ENCODE measurements at regions not wholly inside any gene's neighbourhood (a gene's known extent, or its start where the extent isn't known, plus 50 kb on each side); places are given as distances from the start of the nearest gene placed in this dataset.

- no peak overlapping the region for H3K27ac Mint-ChIP-seq
Measured at GRCh38 chr1:25104932-25105561, 127.3 kb downstream of the SYF2 start.

DNA sequence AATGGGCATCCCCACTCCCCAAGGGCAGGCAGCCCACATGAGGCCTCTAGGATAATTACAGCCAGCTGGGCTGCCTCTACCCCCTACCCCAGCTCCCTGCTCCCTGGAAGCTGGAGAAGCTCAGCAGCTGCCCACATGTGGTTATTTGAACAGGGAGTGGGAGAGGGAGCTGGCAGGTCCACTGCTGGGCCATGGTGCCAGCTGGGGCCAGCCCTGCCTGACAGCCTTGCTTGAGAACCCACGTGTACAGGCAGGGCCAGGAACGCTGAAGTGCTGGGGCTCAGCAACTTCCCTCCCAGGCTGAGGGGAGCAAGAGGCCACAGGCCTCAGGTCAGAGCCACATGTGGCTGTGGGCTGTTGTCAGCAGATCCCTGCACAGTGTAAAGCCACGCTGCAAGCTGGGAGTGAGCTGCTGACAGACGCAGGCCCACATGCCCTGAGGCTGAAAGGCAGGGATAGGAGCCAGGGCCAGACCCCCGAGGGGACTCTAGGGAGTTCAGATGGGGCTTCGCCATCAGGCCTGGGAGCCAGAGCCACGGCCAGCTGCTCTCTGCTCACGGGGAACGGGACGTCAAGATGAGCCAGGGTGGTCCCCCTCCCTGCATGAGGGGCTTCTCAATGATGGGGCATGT, 129.0 kb downstream of the SYF2 start:
- Mint-ChIP-seq H3K27me3 (ENCODE audit: low read depth) (peaks cover 10% of the 10 kb centered on the region), H3K27ac (no peak overlapping the region), H3K4me1 (ENCODE audit: low read depth) (peaks cover 39% of the 10 kb centered on the region), H3K9me3 (peaks cover under 1% of the 10 kb centered on the region), H3K4me3 (no peak overlapping the region), H3K36me3 (ENCODE audit: low read depth) (peaks cover 3% of the 10 kb centered on the region)

More at GRCh38 chr1:25104932-25105561, 127.3 kb downstream of the SYF2 start:
- Mint-ChIP-seq H3K4me3 (no peak overlapping the region), H3K4me1 (ENCODE audit: low read depth) (peaks cover 37% of the 10 kb centered on the region), H3K9me3 (peaks cover 14% of the 10 kb centered on the region), H3K27me3 (ENCODE audit: low read depth) (peaks cover 10% of the 10 kb centered on the region), H3K36me3 (ENCODE audit: low read depth) (peaks cover 13% of the 10 kb centered on the region)

DNA sequence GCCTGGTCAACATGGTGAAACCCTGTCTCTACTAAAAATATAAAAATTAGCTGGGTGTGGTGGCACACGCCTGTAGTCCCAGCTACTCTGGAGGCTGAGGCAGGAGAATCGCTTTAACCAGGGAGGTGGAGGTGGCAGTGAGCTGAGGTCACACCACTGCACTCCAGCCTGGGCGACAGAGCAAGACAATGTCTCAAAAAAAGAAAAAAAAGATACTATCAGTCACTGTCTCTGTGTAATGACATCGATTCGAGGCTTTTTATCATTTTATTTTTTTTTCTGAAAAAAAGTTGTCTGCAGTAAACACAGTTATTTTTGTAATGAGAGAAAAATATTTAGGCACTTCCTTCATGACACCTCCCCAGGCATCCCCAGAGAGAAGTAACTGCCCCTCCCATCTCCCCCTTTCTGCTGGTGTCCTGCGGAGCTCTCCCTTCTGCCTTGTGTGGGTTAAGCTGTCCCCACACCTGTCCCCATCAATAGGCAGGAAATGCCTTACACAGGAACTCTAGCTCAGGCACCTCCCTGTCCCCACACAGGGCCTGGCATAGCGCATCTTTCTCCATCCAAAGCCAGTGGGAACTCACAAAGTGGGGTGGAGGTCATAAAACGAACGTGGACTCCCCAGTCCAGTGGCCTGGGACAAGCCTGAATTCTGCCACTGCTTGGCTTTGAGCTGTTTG, 132.0 kb downstream of the SYF2 start:
- Mint-ChIP-seq H3K4me3 (peak overlapping the region; percentile 52), H3K27me3 (ENCODE audit: low read depth) (peaks cover 10% of the 10 kb centered on the region), H3K27ac (peak overlapping the region; percentile 53), H3K9me3 (no peaks in the 10 kb centered on the region), H3K36me3 (ENCODE audit: low read depth) (no peaks in the 10 kb centered on the region), H3K4me1 (ENCODE audit: low read depth) (peaks cover 56% of the 10 kb centered on the region)

GRCh38 chr1:25099343-25099951, 132.9 kb downstream of the SYF2 start:
- Mint-ChIP-seq H3K27me3 (ENCODE audit: low read depth) (peaks cover 4% of the 10 kb centered on the region), H3K9me3 (no peaks in the 10 kb centered on the region), H3K36me3 (ENCODE audit: low read depth) (no peaks in the 10 kb centered on the region), H3K4me3 (peak overlapping the region; percentile 63), H3K4me1 (ENCODE audit: low read depth) (peaks cover 62% of the 10 kb centered on the region), H3K27ac (peak overlapping the region; percentile 69)

DNA sequence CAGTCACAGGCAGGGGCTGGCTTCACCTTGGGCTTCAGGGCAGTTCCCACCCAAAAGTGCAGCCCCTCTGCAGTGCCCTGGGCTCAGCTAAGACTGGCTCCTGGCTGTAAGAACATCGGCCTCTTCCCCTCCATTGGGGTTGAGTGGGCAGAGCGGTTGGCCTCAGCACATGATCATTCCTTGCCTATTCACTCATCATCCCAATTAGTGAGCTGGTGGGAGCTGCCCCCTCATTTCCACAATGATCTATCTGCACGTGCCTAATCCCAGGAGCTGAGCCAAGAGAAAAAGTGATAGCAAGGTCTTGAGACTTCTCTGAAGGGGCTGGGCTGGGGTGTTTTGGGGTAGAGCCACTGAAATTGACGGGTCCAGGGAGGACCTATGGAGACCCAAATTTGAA, 133.6 kb downstream of the SYF2 start:
- peak overlapping the region; percentile 23 for H3K27ac Mint-ChIP-seq
- H3K4me1 Mint-ChIP-seq (ENCODE audit: low read depth): peaks cover 68% of the 10 kb centered on the region
- no peak overlapping the region for H3K4me3 Mint-ChIP-seq
- no peaks in the 10 kb centered on the region for H3K27me3 Mint-ChIP-seq (ENCODE audit: low read depth)
- no peaks in the 10 kb centered on the region for H3K9me3 Mint-ChIP-seq
- H3K36me3 Mint-ChIP-seq (ENCODE audit: low read depth): peaks cover 3% of the 10 kb centered on the region

- H3K27ac Mint-ChIP-seq: peak overlapping the region; percentile 68
- H3K4me3 Mint-ChIP-seq: no peak overlapping the region
- H3K36me3 Mint-ChIP-seq (ENCODE audit: low read depth): peaks cover 4% of the 10 kb centered on the region
- peaks cover 70% of the 10 kb centered on the region for H3K4me1 Mint-ChIP-seq (ENCODE audit: low read depth)
- H3K9me3 Mint-ChIP-seq: no peaks in the 10 kb centered on the region
- no peaks in the 10 kb centered on the region for H3K27me3 Mint-ChIP-seq (ENCODE audit: low read depth)
Measured at GRCh38 chr1:25096307-25097150, 135.8 kb downstream of the SYF2 start.

DNA sequence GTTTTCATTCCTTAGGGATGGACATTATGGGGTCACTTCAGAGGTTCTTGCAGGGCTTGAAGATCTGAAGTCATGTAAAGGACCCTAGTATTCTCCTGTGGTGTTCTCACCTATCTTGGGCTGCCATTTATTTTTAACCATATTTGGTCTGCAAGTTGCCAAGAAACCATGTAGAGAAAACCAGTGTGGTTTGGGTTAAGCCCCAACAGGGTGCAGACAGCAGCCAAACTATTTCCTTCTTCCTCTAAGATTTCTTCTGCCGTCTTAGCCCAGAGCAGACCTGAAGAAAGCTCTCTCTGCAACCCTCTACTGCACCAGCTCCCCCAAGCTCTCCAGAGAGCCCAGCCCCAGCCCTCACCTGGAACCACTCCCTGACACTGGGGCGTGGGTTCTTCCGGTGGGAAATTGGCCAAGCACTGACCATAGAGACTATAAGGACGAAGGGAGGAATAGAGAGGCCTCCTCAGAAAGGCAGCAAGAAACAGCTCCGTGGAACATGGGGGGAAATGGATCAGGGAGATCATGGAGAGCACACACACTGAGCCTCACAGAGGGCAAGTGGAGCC, 136.6 kb downstream of the SYF2 start:
- H3K4me3 Mint-ChIP-seq: peak overlapping the region; percentile 34

DNA sequence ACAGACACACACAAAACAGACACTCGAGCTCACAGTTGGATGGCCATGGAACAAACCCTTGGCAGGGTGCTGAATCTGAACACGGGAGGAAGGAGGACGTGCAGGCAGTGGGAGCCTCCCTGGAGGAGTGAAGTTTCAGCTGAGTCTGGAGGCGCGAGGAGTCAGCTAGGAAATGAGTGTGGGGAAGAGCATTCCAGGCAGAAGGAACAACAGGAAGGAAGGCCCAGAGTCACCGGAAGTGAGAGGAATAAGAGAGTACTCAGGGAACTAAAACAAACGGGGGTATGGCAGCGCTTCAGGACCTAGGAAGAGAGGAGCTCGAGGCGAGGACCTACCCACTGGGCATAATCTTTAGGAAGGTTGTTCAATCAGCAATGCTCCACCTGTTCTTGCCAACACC, 137.3 kb downstream of the SYF2 start:
- H3K36me3 Mint-ChIP-seq (ENCODE audit: low read depth): peaks cover 4% of the 10 kb centered on the region

More for the DNA sequence above, 136.6 kb downstream of the SYF2 start:
- Mint-ChIP-seq H3K27me3 (ENCODE audit: low read depth) (peaks cover 3% of the 10 kb centered on the region), H3K36me3 (ENCODE audit: low read depth) (peaks cover 4% of the 10 kb centered on the region), H3K9me3 (no peaks in the 10 kb centered on the region), H3K4me1 (ENCODE audit: low read depth) (peaks cover 66% of the 10 kb centered on the region), H3K27ac (peak overlapping the region; percentile 68)

GRCh38 chr1:25094229-25094628, 138.1 kb downstream of the SYF2 start:
- Mint-ChIP-seq H3K4me3 (no peak overlapping the region), H3K27me3 (ENCODE audit: low read depth) (peaks cover 5% of the 10 kb centered on the region), H3K27ac (no peak overlapping the region), H3K36me3 (ENCODE audit: low read depth) (peaks cover 4% of the 10 kb centered on the region), H3K4me1 (ENCODE audit: low read depth) (peaks cover 55% of the 10 kb centered on the region), H3K9me3 (no peaks in the 10 kb centered on the region)

More for the DNA sequence above, 137.3 kb downstream of the SYF2 start:
- Mint-ChIP-seq H3K27ac (peak overlapping the region; percentile 39), H3K4me3 (peak overlapping the region; percentile 38), H3K27me3 (ENCODE audit: low read depth) (peaks cover 5% of the 10 kb centered on the region), H3K9me3 (no peaks in the 10 kb centered on the region), H3K4me1 (ENCODE audit: low read depth) (peaks cover 59% of the 10 kb centered on the region)

- H3K4me3 Mint-ChIP-seq: no peak overlapping the region
- H3K27ac Mint-ChIP-seq: no peak overlapping the region
- H3K27me3 Mint-ChIP-seq (ENCODE audit: low read depth): peaks cover 11% of the 10 kb centered on the region
- peaks cover 37% of the 10 kb centered on the region for H3K4me1 Mint-ChIP-seq (ENCODE audit: low read depth)
- no peaks in the 10 kb centered on the region for H3K9me3 Mint-ChIP-seq
- peaks cover 4% of the 10 kb centered on the region for H3K36me3 Mint-ChIP-seq (ENCODE audit: low read depth)
Measured at GRCh38 chr1:25091658-25092057, 140.6 kb downstream of the SYF2 start.

- Mint-ChIP-seq H3K9me3 (no peaks in the 10 kb centered on the region), H3K4me1 (ENCODE audit: low read depth) (peaks cover 30% of the 10 kb centered on the region), H3K27me3 (ENCODE audit: low read depth) (peaks cover 17% of the 10 kb centered on the region), H3K27ac (no peak overlapping the region), H3K36me3 (ENCODE audit: low read depth) (peaks cover 4% of the 10 kb centered on the region), H3K4me3 (no peak overlapping the region)
Measured at GRCh38 chr1:25090707-25091422, 141.4 kb downstream of the SYF2 start.

- H3K4me3 Mint-ChIP-seq: no peak overlapping the region
- peaks cover 21% of the 10 kb centered on the region for H3K4me1 Mint-ChIP-seq (ENCODE audit: low read depth)
- H3K9me3 Mint-ChIP-seq: no peaks in the 10 kb centered on the region
- peaks cover 4% of the 10 kb centered on the region for H3K36me3 Mint-ChIP-seq (ENCODE audit: low read depth)
- H3K27me3 Mint-ChIP-seq (ENCODE audit: low read depth): peaks cover 28% of the 10 kb centered on the region
- no peak overlapping the region for H3K27ac Mint-ChIP-seq
Measured at GRCh38 chr1:25089772-25090171, 142.5 kb downstream of the SYF2 start.

GRCh38 chr1:25088946-25089345, 143.4 kb downstream of the SYF2 start:
- H3K4me1 Mint-ChIP-seq (ENCODE audit: low read depth): peaks cover 14% of the 10 kb centered on the region
- H3K27ac Mint-ChIP-seq: no peak overlapping the region
- H3K9me3 Mint-ChIP-seq: no peaks in the 10 kb centered on the region
- H3K36me3 Mint-ChIP-seq (ENCODE audit: low read depth): peaks cover 3% of the 10 kb centered on the region
- H3K27me3 Mint-ChIP-seq (ENCODE audit: low read depth): peaks cover 35% of the 10 kb centered on the region
- H3K4me3 Mint-ChIP-seq: no peak overlapping the region

All from T-helper 1 cell treated with Interleukin-12 subunit alpha and Interleukin-12 subunit beta and Interleukin-4 antibody, amounts not matched to agents 30 μg/mL and 1 μg/mL, for 36 hours (primary cell).